Mammary epithelial cell (primary cell): ENCODE measurements at regions not wholly inside any gene's neighbourhood (a gene's known extent, or its start where the extent isn't known, plus 50 kb on each side); places are given as distances from the start of the nearest gene placed in this dataset.

Experiments
- EZH2 ChIP-seq: IDR thresholded peaks from 2 replicates; pipeline ENCODE4 v1.6.1; 2012; ENCODE audit warnings: low read length, inconsistent platforms, borderline replicate concordance
- TF ChIP-seq, protein P1 (sequence below), 2 donors: IDR thresholded peaks in 1 of 2; conservative IDR thresholded peaks in 1 of 2; 2 replicates each; pipeline ENCODE4 v1.5.1; 2011 to 2012; ENCODE audit warnings: inconsistent platforms in 2 of 2, low read length in 2 of 2, mild to moderate bottlenecking in 2 of 2, control low read depth in 1 of 2, low read depth in 1 of 2; ENCODE audit not compliant: insufficient read depth in 1 of 2; ENCODE audit errors: extremely low read depth in 1 of 2

DNA sequence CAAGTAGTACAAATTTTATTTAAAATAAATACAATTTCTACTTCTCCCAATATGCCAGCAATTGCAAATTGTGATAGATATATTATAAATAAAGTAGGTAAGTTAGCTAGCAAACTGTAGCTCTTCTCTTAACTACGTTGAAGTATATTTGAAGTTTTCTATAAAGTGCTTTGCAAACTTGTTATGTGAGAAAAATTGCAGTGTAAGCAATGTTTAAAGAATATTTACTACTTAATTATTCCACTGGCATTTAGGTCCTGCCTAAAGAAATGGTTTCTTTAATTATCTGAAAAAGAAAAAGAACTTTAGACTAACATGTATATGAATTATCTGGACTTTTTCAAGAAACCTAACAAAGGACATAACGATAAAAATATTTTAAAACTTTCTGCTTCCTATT, 1350.0 kb upstream of the CDH9 start:
- TF ChIP-seq, protein P1, sequence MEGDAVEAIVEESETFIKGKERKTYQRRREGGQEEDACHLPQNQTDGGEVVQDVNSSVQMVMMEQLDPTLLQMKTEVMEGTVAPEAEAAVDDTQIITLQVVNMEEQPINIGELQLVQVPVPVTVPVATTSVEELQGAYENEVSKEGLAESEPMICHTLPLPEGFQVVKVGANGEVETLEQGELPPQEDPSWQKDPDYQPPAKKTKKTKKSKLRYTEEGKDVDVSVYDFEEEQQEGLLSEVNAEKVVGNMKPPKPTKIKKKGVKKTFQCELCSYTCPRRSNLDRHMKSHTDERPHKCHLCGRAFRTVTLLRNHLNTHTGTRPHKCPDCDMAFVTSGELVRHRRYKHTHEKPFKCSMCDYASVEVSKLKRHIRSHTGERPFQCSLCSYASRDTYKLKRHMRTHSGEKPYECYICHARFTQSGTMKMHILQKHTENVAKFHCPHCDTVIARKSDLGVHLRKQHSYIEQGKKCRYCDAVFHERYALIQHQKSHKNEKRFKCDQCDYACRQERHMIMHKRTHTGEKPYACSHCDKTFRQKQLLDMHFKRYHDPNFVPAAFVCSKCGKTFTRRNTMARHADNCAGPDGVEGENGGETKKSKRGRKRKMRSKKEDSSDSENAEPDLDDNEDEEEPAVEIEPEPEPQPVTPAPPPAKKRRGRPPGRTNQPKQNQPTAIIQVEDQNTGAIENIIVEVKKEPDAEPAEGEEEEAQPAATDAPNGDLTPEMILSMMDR (conservative IDR thresholded peaks at IDR 0.05 in 1 of 2, IDR thresholded peaks at IDR 0.05 in 1 of 2; ENCODE audit: extremely low read depth in 1 of 2, insufficient read depth in 1 of 2, low read depth in 1 of 2, low read length in 2 of 2), result no peak
- no peak for TF ChIP-seq EZH2
